ENCODE measurements at regions not wholly inside any gene's neighbourhood (a gene's known extent, or its start where the extent isn't known, plus 50 kb on each side); places are given as distances from the start of the nearest gene placed in this dataset.
"Not testable (repeated sequence)": the region's sequence is repeated elsewhere in the genome, so short reads cannot be mapped to it uniquely, and the experiment has no call there.

DNA sequence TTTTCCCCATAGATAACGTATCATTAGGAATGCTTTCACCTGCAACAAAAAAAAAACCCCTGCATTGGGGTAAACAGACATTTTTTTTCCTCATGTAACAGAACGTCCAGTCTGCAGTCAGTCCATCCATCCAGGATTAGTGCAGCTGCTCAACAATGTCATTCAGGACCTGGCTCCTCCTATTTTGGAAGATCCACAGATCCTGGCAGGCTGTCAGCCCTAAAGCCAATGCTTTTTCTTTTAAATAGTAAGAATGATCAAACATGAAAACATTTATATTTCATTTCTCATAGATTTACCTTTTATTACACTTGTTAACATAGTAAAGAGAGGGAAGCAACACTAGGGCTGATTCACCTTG lies 116.5 kb upstream of the CCDC28A start:
- Histone ChIP-seq H3K4me1 (ENCODE audit: control insufficient read depth, insufficient read depth, low read length) (no peaks in the 10 kb centered on the region), H3K4me3 (ENCODE audit: low read length) (no peak overlapping the region), H3K27ac (ENCODE audit: low read length) (no peak overlapping the region), H3K27me3 (ENCODE audit: control insufficient read depth, insufficient read depth) (no peaks in the 10 kb centered on the region), H3K9me3 (ENCODE audit: control insufficient read depth, low read length) (no peaks in the 10 kb centered on the region)
- 66% methylated on average over 2 of the region's 2 CpGs for WGBS
- no peak for ATAC-seq
- no peak for DNase-seq
- intact Hi-C loops (cut with DNase I), result no loop called here

DNA sequence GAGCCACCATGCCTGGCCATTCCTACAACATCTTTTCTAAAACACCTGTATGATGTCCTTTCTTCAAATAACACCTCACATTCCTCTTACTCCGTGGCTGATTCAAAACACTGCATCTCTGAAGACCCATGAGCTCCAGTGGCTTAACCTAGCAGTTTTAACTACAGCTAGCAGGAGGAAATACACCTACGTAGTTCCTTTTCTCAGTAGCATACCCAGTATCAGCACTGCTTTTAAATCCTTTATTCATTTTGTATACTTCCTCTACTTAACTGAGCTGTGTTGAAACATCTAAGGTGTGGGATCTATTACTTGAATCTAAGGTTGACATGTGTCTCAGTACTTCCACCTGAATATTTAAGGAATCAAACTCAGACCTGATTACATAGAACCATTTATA lies 113.6 kb upstream of the CCDC28A start:
- ATAC-seq (no peak), DNase-seq (no peak)
- 85% methylated on average over 2 of the region's 2 CpGs for WGBS
- H3K27ac ChIP-seq (ENCODE audit: low read length), result no peak overlapping the region
- H3K9me3 ChIP-seq (ENCODE audit: control insufficient read depth, low read length), result no peaks in the 10 kb centered on the region
- intact Hi-C loops (cut with DNase I), result no loop called here
- H3K4me1 ChIP-seq (ENCODE audit: control insufficient read depth, insufficient read depth, low read length), result no peaks in the 10 kb centered on the region
- no peak overlapping the region for H3K4me3 ChIP-seq (ENCODE audit: low read length)
- H3K27me3 ChIP-seq (ENCODE audit: control insufficient read depth, insufficient read depth), result no peaks in the 10 kb centered on the region

GRCh38 chr6:138662471-138662870 lies 111.1 kb upstream of the CCDC28A start:
- no peak overlapping the region for H3K4me3 ChIP-seq (ENCODE audit: low read length)
- H3K9me3 ChIP-seq (ENCODE audit: control insufficient read depth, low read length), result no peaks in the 10 kb centered on the region
- no peak for ATAC-seq
- WGBS, result 85% methylated on average over 2 of the region's 2 CpGs
- H3K4me1 ChIP-seq (ENCODE audit: control insufficient read depth, insufficient read depth, low read length), result no peaks in the 10 kb centered on the region
- no peak overlapping the region for H3K27ac ChIP-seq (ENCODE audit: low read length)
- no peak for DNase-seq
- intact Hi-C loops (cut with DNase I), result no loop called here
- H3K27me3 ChIP-seq (ENCODE audit: control insufficient read depth, insufficient read depth), result no peaks in the 10 kb centered on the region

- H3K9me3 ChIP-seq (ENCODE audit: control insufficient read depth, low read length), result no peaks in the 10 kb centered on the region
- ATAC-seq (no peak), DNase-seq (no peak)
- H3K4me3 ChIP-seq (ENCODE audit: low read length), result no peak overlapping the region
- intact Hi-C loops (cut with DNase I), result no loop called here
- 81% methylated on average over 2 of the region's 2 CpGs for WGBS
- no peaks in the 10 kb centered on the region for H3K27me3 ChIP-seq (ENCODE audit: control insufficient read depth, insufficient read depth)
- no peaks in the 10 kb centered on the region for H3K4me1 ChIP-seq (ENCODE audit: control insufficient read depth, insufficient read depth, low read length)
- no peak overlapping the region for H3K27ac ChIP-seq (ENCODE audit: low read length)
These were observed 109.7 kb upstream of the CCDC28A start for GRCh38 chr6:138663892-138664291.

DNA sequence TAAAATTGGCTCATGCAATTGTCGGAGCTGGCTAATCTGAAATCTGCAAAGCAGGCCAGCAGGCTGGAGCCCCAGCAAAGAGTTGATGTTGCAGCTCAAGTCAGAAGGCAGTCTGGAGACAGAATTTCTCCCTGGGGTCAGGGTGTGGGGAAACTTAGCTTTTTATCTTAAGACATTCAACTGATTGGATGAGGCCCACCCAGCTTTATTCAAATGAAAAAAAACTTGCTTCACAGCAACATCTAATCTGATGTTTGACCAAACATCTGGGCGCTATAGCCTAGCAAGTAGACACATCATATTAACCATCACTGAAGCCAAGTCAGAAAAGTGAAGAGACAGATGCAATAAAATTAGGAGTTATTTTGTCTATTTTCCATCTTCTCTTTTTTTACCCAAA lies 108.8 kb upstream of the CCDC28A start:
- Histone ChIP-seq H3K4me3 (ENCODE audit: low read length) (no peak overlapping the region), H3K4me1 (ENCODE audit: control insufficient read depth, insufficient read depth, low read length) (no peaks in the 10 kb centered on the region), H3K27ac (ENCODE audit: low read length) (no peak overlapping the region), H3K9me3 (ENCODE audit: control insufficient read depth, low read length) (no peaks in the 10 kb centered on the region), H3K27me3 (ENCODE audit: control insufficient read depth, insufficient read depth) (no peaks in the 10 kb centered on the region)
- ATAC-seq (no peak), DNase-seq (no peak)
- intact Hi-C loops (cut with DNase I), result no loop called here
- 55% methylated on average over 2 of the region's 2 CpGs for WGBS

DNA sequence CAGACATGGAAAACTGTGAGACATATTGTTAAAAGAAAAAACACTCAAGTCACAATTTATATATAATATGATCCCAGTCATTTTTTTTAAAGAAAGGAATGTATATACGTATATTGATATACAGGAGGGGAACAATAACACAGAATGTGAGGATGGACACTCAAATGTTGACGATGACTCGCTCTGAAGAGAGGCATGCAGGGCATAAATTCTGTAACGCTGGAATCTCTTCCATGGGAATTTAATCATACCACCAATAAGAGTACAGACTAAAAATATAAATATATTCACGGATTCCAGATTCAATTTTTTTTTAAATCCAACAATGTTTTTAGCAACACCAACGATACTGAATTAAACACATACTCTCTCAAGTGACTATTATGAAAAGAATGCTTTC lies 106.9 kb upstream of the CCDC28A start:
- Histone ChIP-seq H3K27me3 (ENCODE audit: control insufficient read depth, insufficient read depth) (no peaks in the 10 kb centered on the region), H3K4me3 (ENCODE audit: low read length) (no peak overlapping the region), H3K27ac (ENCODE audit: low read length) (no peak overlapping the region), H3K4me1 (ENCODE audit: control insufficient read depth, insufficient read depth, low read length) (no peaks in the 10 kb centered on the region), H3K9me3 (ENCODE audit: control insufficient read depth, low read length) (no peaks in the 10 kb centered on the region)
- DNase-seq (no peak), ATAC-seq (no peak)
- intact Hi-C loops (cut with DNase I), result no loop called here
- 84% methylated on average over 6 of the region's 6 CpGs for WGBS

GRCh38 chr6:138667408-138667807 lies 106.2 kb upstream of the CCDC28A start:
- Histone ChIP-seq H3K4me1 (ENCODE audit: control insufficient read depth, insufficient read depth, low read length) (no peaks in the 10 kb centered on the region), H3K4me3 (ENCODE audit: low read length) (no peak overlapping the region), H3K27ac (ENCODE audit: low read length) (no peak overlapping the region), H3K9me3 (ENCODE audit: control insufficient read depth, low read length) (no peaks in the 10 kb centered on the region), H3K27me3 (ENCODE audit: control insufficient read depth, insufficient read depth) (no peaks in the 10 kb centered on the region)
- DNase-seq (no peak), ATAC-seq (no peak)
- 88% methylated on average over 1 of the region's 1 CpG for WGBS
- intact Hi-C loops (cut with DNase I), result no loop called here

DNA sequence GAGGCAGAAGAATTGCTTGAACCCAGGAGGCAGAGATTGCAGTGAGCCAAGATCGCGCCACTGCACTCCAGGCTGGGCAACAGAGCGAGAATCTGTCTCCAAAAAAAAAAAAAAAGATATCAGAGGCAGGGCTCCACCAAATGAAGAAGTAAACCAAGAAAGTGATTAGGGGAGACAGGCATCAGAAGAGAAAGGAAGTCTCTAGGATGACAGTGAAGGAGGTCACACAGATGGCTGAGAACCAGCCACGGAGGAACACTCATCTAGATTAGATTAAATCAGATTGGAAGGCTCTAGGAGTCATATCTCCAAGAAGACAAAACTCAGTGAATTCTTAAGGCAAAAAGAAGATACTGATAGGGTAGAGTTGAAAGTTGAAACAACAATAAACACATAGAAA lies 102.2 kb upstream of the CCDC28A start:
- H3K27me3 ChIP-seq (ENCODE audit: control insufficient read depth, insufficient read depth), result no peaks in the 10 kb centered on the region
- H3K4me3 ChIP-seq (ENCODE audit: low read length), result no peak overlapping the region
- DNase-seq (no peak), ATAC-seq (no peak)
- no peaks in the 10 kb centered on the region for H3K4me1 ChIP-seq (ENCODE audit: control insufficient read depth, insufficient read depth, low read length)
- intact Hi-C loops (cut with DNase I), result no loop called here
- H3K27ac ChIP-seq (ENCODE audit: low read length), result no peak overlapping the region
- 89% methylated on average over 4 of the region's 4 CpGs for WGBS
- H3K9me3 ChIP-seq (ENCODE audit: control insufficient read depth, low read length), result no peaks in the 10 kb centered on the region

GRCh38 chr6:138673346-138674014 lies 100.1 kb upstream of the CCDC28A start:
- no peaks in the 10 kb centered on the region for H3K9me3 ChIP-seq (ENCODE audit: control insufficient read depth, low read length)
- 36% methylated on average over 2 of the region's 2 CpGs for WGBS
- no peak for ATAC-seq

DNA sequence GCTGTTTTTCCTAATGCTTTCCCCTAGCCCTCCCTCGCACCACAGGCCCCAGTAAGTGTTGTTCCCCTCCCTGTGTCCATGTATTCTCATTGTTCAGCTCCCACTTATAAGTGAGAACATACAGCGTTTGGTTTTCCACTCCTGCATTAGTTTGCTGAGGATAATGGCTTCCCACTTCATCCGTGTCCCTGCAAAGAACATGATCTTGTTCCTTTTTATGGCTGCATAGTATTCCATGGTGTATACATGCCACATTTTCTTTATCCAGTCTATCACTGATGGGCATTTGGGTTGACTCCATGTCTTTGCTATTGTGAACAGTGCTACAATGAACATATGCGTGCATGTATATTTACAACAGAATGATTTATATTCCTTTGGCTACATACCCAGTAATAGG lies 99.1 kb upstream of the CCDC28A start:
- H3K9me3 ChIP-seq (ENCODE audit: control insufficient read depth, low read length); H3K27me3 ChIP-seq (ENCODE audit: control insufficient read depth, insufficient read depth); intact Hi-C loops (cut with DNase I); ATAC-seq; H3K4me1 ChIP-seq (ENCODE audit: control insufficient read depth, insufficient read depth, low read length); H3K4me3 ChIP-seq (ENCODE audit: low read length); H3K27ac ChIP-seq (ENCODE audit: low read length); DNase-seq: not testable (repeated sequence)
- WGBS, result 99% methylated on average over 4 of the region's 4 CpGs

More at GRCh38 chr6:138673346-138674014, 100.1 kb upstream of the CCDC28A start:
- DNase-seq, result no peak
- H3K27ac ChIP-seq (ENCODE audit: low read length), result no peak overlapping the region
- no peaks in the 10 kb centered on the region for H3K4me1 ChIP-seq (ENCODE audit: control insufficient read depth, insufficient read depth, low read length)
- H3K4me3 ChIP-seq (ENCODE audit: low read length), result no peak overlapping the region
- intact Hi-C loops (cut with DNase I), result no loop called here
- H3K27me3 ChIP-seq (ENCODE audit: control insufficient read depth, insufficient read depth), result no peaks in the 10 kb centered on the region

- no peak for ATAC-seq
- H3K27ac ChIP-seq (ENCODE audit: low read length), result no peak overlapping the region
- DNase-seq, result no peak
- no peaks in the 10 kb centered on the region for H3K27me3 ChIP-seq (ENCODE audit: control insufficient read depth, insufficient read depth)
- H3K4me1 ChIP-seq (ENCODE audit: control insufficient read depth, insufficient read depth, low read length), result no peaks in the 10 kb centered on the region
- intact Hi-C loops (cut with DNase I), result no loop called here
- no peaks in the 10 kb centered on the region for H3K9me3 ChIP-seq (ENCODE audit: control insufficient read depth, low read length)
- 85% methylated on average over 6 of the region's 6 CpGs for WGBS
- H3K4me3 ChIP-seq (ENCODE audit: low read length), result no peak overlapping the region
These were observed 96.0 kb upstream of the CCDC28A start for GRCh38 chr6:138677538-138677937.

DNA sequence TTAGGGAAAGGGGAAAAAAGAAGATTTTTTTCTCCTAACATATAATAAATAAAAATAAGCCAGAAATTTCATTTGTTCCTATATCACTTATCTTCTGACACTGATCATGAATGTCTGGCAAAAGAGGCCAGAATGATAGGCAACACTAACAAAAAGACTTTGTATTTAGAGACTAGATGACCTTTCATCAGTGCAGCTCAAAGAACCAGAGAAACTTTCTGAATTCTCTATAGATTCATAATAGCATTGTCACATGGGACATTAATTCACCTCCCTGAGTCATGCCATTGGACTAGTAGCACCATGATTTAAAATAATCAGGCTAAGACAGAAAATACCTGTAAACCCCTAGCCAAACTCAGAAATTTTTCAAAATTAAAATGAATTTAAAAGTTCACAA lies 95.4 kb upstream of the CCDC28A start:
- Histone ChIP-seq H3K4me1 (ENCODE audit: control insufficient read depth, insufficient read depth, low read length) (no peaks in the 10 kb centered on the region), H3K27ac (ENCODE audit: low read length) (no peak overlapping the region), H3K4me3 (ENCODE audit: low read length) (no peak overlapping the region), H3K27me3 (ENCODE audit: control insufficient read depth, insufficient read depth) (no peaks in the 10 kb centered on the region), H3K9me3 (ENCODE audit: control insufficient read depth, low read length) (no peaks in the 10 kb centered on the region)
- ATAC-seq, result no peak
- DNase-seq, result no peak
- intact Hi-C loops (cut with DNase I), result no loop called here

Data from right cardiac atrium (tissue), 5 donors.